ENCODE measurements at regions not wholly inside any gene's neighbourhood (a gene's known extent, or its start where the extent isn't known, plus 50 kb on each side); places are given as distances from the start of the nearest gene placed in this dataset.

DNA sequence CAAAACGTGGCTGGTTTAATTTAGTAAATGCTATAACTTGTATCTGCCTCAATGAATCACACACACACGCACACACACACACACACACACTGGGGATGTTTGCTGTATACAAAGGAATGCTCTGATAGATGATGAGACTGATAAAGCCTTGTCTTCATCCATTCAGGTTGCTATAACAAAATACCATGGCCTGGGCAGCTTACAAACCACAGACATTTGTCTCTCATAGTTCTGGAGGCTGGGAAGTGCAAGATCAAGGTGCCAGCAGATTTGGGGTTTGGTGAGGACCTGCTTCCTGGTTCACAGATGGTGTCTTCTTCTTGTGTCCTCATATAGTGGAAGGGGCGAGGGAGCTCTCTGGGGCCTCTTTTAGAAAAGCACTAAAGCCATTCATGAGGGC is 149.5 kb upstream of the HDAC4 start:
- TF ChIP-seq, protein P1, sequence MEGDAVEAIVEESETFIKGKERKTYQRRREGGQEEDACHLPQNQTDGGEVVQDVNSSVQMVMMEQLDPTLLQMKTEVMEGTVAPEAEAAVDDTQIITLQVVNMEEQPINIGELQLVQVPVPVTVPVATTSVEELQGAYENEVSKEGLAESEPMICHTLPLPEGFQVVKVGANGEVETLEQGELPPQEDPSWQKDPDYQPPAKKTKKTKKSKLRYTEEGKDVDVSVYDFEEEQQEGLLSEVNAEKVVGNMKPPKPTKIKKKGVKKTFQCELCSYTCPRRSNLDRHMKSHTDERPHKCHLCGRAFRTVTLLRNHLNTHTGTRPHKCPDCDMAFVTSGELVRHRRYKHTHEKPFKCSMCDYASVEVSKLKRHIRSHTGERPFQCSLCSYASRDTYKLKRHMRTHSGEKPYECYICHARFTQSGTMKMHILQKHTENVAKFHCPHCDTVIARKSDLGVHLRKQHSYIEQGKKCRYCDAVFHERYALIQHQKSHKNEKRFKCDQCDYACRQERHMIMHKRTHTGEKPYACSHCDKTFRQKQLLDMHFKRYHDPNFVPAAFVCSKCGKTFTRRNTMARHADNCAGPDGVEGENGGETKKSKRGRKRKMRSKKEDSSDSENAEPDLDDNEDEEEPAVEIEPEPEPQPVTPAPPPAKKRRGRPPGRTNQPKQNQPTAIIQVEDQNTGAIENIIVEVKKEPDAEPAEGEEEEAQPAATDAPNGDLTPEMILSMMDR (IDR thresholded peaks at IDR 0.05) = no peak
- TF ChIP-seq POLR2A (IDR thresholded peaks at IDR 0.05) = no peak
